ENCODE measurements at regions not wholly inside any gene's neighbourhood (a gene's known extent, or its start where the extent isn't known, plus 50 kb on each side); places are given as distances from the start of the nearest gene placed in this dataset.

DNA sequence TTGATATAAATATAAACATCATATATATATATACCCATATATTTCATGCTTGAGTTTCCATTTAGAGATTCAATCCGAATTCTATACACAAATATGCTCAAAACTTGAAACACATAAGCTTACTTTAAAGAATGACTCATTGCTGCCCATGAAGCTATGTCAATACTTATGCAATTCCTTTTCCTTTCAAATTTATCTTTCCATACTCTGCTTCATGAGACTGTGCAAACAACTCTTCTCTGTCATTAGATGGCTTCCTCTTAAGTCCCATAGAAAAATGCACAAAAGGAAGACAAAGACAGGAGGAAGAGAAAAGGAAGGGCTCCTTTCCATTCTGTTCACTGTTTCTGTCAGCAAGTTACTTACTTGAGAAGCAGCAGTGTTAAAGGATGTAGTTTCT is 895.7 kb upstream of the SORCS1 start:
- no peak overlapping the region for H3K4me3 ChIP-seq (replicated peaks; ENCODE audit: low read depth, low read length)
- no peak for DNase-seq (ENCODE audit: extremely low read depth, low read depth)
- TF ChIP-seq, protein P1, sequence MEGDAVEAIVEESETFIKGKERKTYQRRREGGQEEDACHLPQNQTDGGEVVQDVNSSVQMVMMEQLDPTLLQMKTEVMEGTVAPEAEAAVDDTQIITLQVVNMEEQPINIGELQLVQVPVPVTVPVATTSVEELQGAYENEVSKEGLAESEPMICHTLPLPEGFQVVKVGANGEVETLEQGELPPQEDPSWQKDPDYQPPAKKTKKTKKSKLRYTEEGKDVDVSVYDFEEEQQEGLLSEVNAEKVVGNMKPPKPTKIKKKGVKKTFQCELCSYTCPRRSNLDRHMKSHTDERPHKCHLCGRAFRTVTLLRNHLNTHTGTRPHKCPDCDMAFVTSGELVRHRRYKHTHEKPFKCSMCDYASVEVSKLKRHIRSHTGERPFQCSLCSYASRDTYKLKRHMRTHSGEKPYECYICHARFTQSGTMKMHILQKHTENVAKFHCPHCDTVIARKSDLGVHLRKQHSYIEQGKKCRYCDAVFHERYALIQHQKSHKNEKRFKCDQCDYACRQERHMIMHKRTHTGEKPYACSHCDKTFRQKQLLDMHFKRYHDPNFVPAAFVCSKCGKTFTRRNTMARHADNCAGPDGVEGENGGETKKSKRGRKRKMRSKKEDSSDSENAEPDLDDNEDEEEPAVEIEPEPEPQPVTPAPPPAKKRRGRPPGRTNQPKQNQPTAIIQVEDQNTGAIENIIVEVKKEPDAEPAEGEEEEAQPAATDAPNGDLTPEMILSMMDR (IDR thresholded peaks at IDR 0.05; ENCODE audit: low read depth, low read length, missing control alignments) = no peak

DNA sequence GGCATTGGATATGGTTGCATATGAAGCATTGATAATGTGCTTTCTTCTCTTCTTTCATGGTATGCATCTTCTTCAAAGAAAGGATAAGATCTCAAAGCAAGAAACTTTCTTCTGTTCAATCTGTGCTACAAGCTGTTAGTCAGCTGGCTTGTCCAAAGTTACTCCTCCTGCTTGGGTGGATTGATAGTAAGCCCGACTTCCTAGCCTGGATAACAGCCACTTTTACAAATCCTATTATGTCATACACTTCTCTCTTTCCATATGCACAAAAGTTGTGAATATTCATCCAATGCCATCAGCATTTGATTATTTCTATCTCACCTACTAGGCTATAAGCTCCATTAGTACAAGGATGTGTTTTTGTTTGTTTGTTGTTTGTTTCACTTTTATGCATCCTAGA is 891.0 kb upstream of the SORCS1 start:
- no peak for DNase-seq (ENCODE audit: extremely low read depth, low read depth)
- TF ChIP-seq, protein P1 (IDR thresholded peaks at IDR 0.05; ENCODE audit: low read depth, low read length, missing control alignments) = no peak
- no peak overlapping the region for H3K4me3 ChIP-seq (replicated peaks; ENCODE audit: low read depth, low read length)

DNA sequence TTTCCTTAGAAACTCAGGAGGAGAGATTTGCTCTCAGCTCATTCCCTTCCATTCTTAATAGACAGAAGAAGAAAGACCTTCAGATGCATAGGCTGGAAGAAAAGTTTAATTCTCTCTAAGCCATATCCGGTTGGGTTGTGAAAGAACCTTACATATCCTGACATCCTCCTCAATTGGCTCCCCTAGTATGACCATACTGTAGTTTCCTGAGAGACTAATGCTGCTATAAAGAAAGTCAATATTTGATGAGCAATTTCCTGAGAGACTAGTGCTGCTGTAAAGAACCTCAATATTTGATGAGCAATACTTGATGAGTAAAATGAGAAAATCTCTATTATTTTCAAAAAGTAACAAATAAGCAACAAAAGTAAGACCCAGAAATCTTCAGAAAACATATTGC is 888.5 kb upstream of the SORCS1 start:
- TF ChIP-seq, protein P1 (IDR thresholded peaks at IDR 0.05; ENCODE audit: low read depth, low read length, missing control alignments) = no peak

DNA sequence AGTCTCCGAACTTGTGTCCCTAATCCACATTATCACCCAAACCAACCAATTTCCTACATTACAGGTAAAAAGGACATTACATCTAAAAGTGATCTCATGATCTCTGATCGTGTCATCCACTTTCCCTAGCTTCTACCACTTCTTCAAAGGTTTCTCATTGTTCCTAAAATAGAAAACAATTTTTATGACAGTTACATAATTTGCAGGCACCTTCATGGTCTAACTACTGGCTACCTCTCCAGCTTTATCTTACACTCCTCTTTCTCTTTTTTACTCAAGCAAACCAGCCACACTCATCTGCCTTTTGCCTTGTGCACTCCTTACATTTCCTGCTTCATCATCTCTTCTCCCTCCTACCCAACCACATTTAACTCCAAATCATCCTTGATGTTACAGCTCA is 886.7 kb upstream of the SORCS1 start:
- TF ChIP-seq, protein P1 (IDR thresholded peaks at IDR 0.05; ENCODE audit: low read depth, low read length, missing control alignments) = no peak

More for the DNA sequence above, 888.5 kb upstream of the SORCS1 start:
- DNase-seq (ENCODE audit: extremely low read depth, low read depth) = no peak
- no peak overlapping the region for H3K4me3 ChIP-seq (replicated peaks; ENCODE audit: low read depth, low read length)

DNA sequence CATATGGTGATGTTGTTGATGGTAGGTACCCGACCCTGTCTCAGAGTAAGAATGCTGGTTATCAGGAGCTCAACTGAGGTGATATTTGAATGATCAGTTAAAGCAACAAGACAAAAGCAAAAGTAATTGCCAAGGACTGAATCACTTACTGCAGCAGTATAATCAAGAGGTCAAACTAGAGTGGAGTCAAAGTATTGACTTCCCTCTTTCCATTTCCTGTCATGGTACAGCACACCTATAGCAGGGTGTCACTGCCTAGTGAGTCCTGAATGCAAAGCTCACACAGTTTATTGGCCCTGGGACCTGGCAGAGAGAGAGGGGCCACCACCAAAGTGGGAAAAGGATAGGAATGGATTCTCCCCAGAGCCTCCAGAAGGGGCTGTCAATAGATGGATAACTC is 886.1 kb upstream of the SORCS1 start:
- TF ChIP-seq, protein P1 (IDR thresholded peaks at IDR 0.05; ENCODE audit: low read depth, low read length, missing control alignments) = no peak
- DNase-seq (ENCODE audit: extremely low read depth, low read depth) = no peak
- no peak overlapping the region for H3K4me3 ChIP-seq (replicated peaks; ENCODE audit: low read depth, low read length)

More for the DNA sequence above, 886.7 kb upstream of the SORCS1 start:
- DNase-seq (ENCODE audit: extremely low read depth, low read depth) = no peak
- H3K4me3 ChIP-seq (replicated peaks; ENCODE audit: low read depth, low read length) = no peak overlapping the region

DNA sequence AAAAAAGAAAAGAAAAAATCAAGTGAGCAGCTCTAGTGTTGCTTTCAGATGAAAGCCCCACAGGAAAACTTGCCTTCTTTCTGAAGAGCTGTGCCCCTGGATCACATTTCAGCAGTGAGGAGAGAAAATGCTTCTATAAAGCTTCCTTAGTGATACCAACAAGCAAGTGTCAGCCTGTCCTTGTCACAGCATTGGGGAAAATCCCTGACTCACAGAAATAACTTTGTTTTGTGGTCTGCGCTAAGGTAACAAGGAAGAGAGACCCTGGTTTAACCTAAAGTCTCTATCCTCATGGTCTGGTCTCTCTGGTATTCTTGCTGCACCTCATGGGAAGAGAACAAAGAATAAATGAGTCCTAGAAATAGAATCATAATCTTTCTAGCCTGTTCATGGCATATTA is 885.2 kb upstream of the SORCS1 start:
- TF ChIP-seq, protein P1 (IDR thresholded peaks at IDR 0.05; ENCODE audit: low read depth, low read length, missing control alignments) = no peak
- H3K4me3 ChIP-seq (replicated peaks; ENCODE audit: low read depth, low read length) = no peak overlapping the region
- no peak for DNase-seq (ENCODE audit: extremely low read depth, low read depth)

DNA sequence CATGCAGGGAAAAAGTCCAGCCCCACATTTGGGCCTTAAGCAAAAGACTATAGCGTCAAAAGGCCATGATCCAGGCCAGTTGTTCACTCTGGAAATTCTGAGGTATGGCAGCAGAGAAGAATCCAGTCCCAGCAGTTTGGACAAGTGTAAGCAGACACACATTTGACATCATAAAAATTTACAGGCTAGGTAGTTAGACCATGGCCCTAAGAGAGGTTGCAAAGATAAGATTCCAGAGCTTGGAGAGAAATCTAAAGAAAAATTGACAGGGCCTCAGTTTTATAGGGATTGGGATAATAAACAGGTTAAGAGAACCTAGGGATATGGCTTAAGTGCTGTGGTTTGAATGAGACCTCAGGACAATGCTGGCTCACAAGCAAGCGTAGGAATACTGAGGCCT is 884.4 kb upstream of the SORCS1 start:
- no peak overlapping the region for H3K4me3 ChIP-seq (replicated peaks; ENCODE audit: low read depth, low read length)
- DNase-seq (ENCODE audit: extremely low read depth, low read depth) = no peak
- TF ChIP-seq, protein P1 (IDR thresholded peaks at IDR 0.05; ENCODE audit: low read depth, low read length, missing control alignments) = no peak
